8988T (cell line): ENCODE measurements at regions not wholly inside any gene's neighbourhood (a gene's known extent, or its start where the extent isn't known, plus 50 kb on each side); places are given as distances from the start of the nearest gene placed in this dataset.

Experiments
- DNase-seq: peaks from one replicate; pipeline ENCODE4 v3.0.0; 2011

GRCh38 chr18:47317824-47318508 lies 66.5 kb upstream of the SKOR2 start:
- DNase-seq = no peak

DNA sequence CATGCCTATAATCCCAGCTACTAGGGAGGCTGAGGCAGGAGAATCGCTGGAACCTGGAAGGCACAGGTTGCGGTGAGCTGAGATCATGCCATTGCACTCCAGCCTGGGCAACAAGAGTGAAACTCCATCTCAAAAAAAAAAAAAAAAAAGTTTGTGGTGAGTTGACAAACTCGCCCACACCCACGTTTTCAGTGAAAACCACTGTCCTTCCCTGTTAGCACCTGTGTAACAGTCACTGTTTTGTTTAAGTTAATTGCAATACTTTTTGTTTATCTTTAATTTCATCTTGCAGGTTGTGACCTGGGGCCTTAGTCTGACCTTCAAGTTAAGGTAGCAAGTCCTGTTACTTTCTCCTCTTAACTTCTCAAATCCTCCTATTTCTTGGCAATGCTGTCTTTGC lies 65.5 kb upstream of the SKOR2 start:
- no peak for DNase-seq

- DNase-seq = no peak
Observed at GRCh38 chr18:47313901-47314300, 62.4 kb upstream of the SKOR2 start.

GRCh38 chr18:47311585-47311984 lies 60.1 kb upstream of the SKOR2 start:
- DNase-seq = no peak
